ENCODE measurements at regions not wholly inside any gene's neighbourhood (a gene's known extent, or its start where the extent isn't known, plus 50 kb on each side); places are given as distances from the start of the nearest gene placed in this dataset.

GRCh38 chr1:29521811-29522580 is 285.7 kb downstream of the PTPRU start:
- DNase-seq (ENCODE audit: low read depth), result no peak

GRCh38 chr1:29521438-29521715 is 285.1 kb downstream of the PTPRU start:
- DNase-seq (ENCODE audit: low read depth), result no peak

DNA sequence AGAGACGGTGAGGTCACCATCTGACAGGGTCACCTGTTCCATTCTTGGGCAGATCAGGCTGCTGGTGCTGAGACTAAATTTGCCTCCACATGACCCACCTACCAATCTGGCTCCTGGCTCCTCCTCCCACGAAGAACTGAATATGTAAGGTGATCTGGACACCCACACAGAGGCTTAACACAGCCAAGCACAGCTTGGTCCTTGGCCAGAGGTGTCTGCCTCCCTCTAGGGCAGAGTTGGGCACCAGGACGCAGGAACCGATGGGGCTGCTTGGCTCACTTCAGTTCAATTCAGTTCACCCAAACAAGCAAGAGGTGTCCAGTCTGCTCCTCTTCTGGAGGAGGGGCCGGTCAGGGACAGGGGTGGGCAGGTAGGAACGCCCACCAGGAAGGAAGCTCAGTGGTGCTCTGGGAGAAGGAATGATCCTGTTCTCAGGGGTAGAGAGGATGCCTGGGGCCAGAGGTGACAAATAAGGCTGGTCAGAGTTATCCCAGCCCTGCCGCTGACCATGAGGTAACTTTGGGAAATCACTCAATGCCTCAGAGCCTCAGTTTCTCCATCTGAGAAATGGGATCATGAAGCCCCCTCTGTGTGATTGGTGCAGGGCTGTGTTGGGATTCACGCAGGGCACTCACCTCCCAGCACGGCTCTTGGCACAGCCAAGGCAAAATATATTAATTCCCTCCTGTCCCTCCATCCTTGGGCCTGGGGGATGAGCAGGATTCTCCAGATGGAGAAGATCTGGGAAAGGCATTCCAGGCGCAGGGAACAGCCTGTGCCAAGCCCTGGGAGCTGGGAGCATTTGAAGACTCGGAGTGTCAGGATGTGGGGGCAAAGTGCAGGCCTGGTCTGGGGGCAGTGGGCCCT is 284.5 kb downstream of the PTPRU start:
- no peak for DNase-seq (ENCODE audit: low read depth)

DNA sequence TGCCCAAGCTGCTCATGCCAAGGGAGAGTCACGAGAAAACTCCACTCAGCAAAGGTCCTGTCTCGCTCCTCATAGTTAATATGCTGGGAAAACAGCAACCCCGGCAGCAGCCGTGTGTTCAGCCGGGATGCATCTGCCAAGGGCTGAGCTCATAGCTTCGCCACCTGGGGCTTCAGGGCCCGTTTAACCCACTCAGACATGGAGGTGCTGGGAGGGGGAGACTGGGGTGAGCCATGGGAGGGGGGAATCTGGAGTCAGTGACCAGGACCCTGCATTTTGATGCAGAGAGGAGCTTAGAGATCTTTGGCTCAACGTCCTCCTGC is 283.4 kb downstream of the PTPRU start:
- no peak for DNase-seq (ENCODE audit: low read depth)

GRCh38 chr1:29519108-29519787 is 282.9 kb downstream of the PTPRU start:
- no peak for DNase-seq (ENCODE audit: low read depth)

DNA sequence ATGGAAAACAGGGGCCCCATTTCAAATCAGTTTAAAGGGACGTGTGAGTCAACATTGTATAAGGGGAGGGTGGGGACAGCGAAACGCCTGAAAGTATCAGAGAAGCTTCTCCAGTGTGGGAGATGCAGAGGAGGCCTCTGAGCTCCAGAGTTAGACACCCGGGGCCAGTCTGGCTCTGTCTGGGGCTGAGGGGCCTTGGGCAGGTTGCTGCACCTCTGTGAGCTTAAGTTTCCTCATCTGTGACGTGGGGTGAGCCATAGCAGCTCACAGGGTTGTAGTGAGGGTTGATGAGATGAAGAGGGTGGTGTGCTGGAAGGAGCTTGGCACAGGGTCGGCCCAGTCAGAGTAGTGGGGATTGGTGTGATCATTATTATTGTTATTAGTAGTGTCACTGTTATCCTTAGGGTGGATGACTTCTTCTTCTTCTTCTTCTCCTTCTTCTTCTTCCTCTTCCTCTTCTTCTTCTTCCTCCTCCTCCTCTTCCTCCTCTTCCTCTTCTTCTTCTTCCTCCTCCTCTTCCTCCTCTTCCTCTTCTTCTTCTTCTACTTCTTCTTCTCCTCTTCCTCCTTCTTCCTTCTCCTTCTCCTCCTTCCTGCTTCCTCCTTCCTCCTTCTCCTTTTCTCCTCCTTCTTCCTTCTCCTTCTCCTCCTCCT is 282.0 kb downstream of the PTPRU start:
- DNase-seq (ENCODE audit: low read depth), result no peak

- DNase-seq (ENCODE audit: low read depth), result no peak
These were observed 281.1 kb downstream of the PTPRU start for GRCh38 chr1:29517251-29518086.

- no peak for DNase-seq (ENCODE audit: low read depth)
These were observed 279.9 kb downstream of the PTPRU start for GRCh38 chr1:29516063-29516820.

DNA sequence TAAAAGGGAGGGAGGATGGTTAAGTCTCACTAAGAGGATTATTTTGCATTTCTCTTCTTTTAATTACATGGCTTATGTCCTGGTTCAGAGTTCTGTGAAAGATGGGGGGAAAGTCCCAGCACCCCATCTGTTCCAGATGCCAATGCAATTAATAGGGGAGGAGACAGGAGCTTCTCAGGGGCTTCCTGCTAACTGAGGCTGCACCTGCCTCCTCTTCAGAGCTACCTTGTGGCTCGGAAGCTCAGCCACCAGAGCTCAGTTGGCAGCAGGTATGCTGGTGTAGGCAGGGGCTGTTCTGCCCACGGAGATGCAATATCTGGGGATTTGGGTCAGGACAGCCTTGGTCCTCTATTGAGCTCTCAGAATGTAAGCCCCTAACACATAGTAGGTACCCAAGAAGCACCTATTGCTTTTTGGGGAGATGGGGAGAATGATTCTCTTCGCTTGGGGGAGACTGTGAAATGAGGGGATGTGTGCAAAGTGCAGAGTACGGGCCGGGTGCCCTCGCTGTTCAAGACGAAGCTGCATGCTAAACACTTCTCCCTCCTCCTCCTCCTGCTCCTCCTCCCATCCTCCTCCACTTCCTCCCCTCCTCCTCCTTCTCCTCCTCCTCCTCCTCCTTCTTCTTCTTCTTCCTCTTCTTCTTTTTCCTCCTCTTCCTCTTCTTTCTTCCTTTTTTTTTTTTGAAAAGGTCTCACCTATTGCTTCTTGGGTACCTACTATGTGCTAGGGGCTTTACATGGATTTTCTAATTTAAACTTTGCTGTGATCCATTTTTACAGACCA is 279.0 kb downstream of the PTPRU start:
- no peak for DNase-seq (ENCODE audit: low read depth)

DNA sequence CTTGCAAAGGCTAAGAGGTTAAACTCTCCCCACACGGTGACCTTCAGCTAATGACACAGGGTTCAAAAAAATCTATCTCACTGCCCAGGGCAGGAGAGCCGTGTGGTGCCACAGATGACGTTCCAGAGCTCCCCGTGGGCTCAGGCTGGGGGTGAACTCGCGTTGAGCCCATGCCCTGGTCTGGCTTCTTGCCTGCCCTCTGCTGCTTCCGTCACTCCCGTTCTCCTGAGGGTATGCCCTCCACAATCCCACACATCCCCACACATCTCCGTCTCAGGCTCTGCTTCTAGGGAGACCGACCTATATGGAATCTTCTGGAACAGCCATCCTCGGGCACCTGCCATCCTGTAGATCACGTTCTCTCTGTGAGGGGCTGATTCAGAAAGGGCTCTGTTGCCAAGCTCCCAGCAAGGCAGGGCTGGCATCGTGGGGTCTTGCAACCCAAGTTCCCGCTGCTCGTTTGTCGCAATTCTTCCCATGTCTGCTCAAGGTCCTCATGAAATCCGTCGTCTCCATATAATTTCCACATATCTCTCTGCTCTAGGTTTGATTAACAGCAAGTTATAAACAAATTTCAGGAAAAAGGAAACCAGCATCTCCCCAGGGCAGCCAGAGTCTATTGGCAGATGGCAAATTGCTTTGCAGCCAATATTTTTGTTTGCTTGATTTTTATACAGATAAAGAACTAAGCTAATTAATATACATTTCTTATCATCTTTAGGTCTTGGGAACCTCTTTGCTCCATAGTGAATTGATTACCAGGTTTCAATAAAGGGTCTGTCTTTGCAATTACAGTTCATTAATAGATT is 278.2 kb downstream of the PTPRU start:
- DNase-seq (ENCODE audit: low read depth), result no peak

DNA sequence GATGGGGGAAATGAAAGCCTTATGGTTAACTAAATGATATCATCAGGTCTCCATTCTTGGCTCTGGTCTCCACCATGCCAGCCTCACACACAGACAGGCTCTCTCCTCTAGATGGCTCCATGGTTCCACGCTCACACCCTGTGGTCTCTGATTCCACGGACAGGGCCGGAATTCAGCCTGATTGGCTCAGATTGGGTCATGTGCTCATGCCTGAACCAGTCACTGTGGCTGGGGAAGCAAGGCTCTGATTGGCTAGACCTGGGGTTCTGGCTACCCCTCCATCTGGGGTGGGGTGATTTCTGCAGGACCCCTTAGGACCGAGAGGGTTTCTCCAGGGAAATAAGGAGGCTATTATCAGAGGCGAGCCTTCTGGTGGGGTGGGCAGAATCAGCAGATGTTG is 277.0 kb downstream of the PTPRU start:
- peak; percentile 23 for DNase-seq (ENCODE audit: low read depth)

- DNase-seq (ENCODE audit: low read depth), result no peak
These were observed 275.1 kb downstream of the PTPRU start for GRCh38 chr1:29511436-29511835.

GRCh38 chr1:29508458-29509107 is 272.3 kb downstream of the PTPRU start:
- DNase-seq (ENCODE audit: low read depth), result no peak

DNA sequence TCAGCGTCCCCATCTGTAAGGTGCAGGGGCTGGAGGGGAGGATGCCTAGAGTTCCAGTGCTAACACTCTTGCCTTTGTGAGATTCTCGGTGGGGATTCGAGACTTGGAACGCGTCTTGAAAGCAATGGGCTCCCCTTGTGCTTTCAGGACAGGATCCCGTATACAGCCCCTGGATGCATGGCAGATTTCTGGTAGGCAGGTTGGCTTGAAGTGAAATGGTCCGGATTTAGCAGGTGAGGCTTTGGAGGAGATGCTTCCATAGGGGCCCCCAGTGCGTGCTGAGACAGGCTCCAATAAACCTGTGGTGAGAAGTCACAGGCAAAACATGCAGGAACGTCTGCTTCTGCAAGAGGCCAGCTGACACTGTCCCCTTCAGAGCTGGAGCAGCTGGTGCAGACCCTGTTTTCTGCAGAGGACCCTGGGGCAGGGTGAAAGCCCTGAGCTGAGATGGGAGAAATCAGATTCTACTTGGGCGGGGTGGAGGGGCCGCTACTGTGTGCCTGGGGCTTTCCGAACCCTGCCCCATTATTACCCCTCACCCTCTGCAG is 270.4 kb downstream of the PTPRU start:
- no peak for DNase-seq (ENCODE audit: low read depth)

- no peak for DNase-seq (ENCODE audit: low read depth)
These were observed 269.4 kb downstream of the PTPRU start for GRCh38 chr1:29505532-29506220.

DNA sequence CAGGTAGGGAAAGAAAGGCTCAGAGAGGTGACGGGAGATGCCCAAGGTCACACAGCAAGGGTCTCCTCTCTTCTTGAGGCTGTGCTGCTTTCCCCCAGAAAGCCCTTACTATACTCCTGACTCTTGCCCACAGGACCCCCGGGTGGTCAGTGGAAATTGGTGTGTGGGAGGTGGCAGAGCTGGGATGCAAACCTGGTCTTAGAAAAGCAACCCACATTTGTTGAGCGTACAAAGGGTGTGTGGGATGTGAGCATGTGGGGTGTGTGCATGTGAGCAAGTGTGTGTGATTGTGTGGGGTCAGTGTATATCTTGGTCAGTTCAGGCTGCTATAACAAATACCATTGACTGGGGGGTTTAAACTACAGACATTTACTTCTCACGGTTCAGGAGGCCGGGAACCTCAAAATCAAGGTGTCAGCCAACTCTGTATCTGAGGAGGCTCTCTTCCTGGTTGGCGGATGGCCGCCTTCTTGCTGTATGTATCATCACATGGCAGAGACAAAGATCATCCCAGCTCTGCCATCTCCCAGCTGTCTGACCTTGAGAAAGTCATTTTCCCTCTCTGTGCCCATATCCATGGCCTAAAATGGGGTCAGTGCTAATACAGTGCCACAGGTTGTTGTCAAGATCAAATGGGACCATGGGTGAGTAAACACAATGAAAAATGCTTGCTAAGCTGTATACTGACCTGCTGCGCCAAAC is 268.5 kb downstream of the PTPRU start:
- DNase-seq (ENCODE audit: low read depth), result no peak

GRCh38 chr1:29504196-29504595 is 267.9 kb downstream of the PTPRU start:
- DNase-seq (ENCODE audit: low read depth), result no peak
